ENCODE measurements at regions not wholly inside any gene's neighbourhood (a gene's known extent, or its start where the extent isn't known, plus 50 kb on each side); places are given as distances from the start of the nearest gene placed in this dataset.
A peak's percentile ranks its signal among the peaks of the same experiment; 100 is the strongest.

DNA sequence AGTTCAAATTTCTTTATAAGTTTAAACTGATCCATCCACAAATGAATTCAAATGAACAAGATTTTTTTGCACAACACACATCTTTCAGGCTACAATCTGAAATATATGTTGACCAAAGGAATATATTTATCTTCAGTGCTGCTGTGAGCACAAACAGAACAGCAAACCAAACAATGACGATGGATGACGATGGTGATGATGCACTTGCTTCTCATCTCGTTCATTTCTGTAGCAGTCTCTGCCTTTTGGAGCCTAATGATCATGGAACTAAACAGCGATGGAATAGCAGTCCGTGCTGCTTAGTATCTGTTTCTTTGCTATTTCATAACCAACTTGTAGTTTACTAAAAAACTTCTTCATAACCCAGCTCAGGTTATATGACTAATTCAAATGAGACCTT is 220.7 kb upstream of the BLID start:
- Histone ChIP-seq H3K4me3 (no peak overlapping the region), H3K9me3 (no peaks in the 10 kb centered on the region), H3K4me1 (peaks cover 5% of the 10 kb centered on the region; the same call in 2 of the 3 replicates), H3K27ac (no peak overlapping the region), H3K4me2 (peak overlapping the region; percentile 24; the same call in 1 of the 3 replicates)
- CTCF ChIA-PET, result no interaction called here
- no peak for FAIRE-seq
- POLR2A ChIA-PET, result no interaction called here
- no peak for DNase-seq (ENCODE audit: low read depth in 1 of 2, low spot score in 1 of 2)
- WGBS (ENCODE audit: missing lambda C conversion rate), result 12% methylated on average over 5 of the region's 5 CpGs
- no peak for TF ChIP-seq NR3C1 (IDR thresholded peaks at IDR 0.05)
- ATAC-seq, result no peak

DNA sequence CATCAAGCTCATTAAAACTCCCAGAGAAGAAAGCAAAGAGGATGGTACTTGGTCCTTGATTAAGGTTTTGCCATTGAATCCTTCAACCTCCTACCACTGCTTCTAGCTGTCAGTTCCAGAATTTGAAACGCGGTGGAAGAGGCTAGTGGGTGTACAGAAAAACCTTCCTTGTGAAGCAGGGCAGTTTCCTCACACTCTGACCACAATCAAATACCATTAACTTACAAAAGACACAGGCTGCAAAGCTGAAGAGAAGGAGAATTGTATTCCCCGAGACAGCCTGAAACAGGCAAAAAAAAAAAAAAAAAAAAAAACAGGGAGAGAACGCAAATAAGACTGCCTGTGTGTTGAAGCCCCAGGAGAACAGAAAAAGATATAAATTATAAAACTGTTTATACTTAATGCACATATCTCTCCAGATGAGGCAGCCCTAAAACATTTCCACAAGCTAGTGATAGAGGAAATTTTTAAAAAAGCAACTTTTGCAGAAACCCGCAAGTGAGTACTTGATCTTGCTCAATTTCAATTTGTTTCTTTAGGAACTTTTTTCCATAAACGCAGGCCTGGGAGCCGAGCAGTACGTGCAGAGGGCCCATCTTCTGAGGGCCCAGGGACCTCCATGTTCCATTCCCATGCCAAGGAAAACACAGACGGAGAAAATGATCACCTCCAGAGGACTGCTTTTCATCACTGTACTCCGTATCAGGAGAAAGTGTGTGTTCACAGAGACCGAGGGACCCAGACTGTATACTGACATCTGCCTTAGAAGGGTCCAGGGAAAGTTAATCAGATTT is 218.7 kb upstream of the BLID start:
- H3K27ac ChIP-seq, result no peak overlapping the region
- no peak for FAIRE-seq
- no peak for ATAC-seq
- no peaks in the 10 kb centered on the region for H3K9me3 ChIP-seq
- 63% methylated on average over 11 of the region's 11 CpGs for WGBS (ENCODE audit: missing lambda C conversion rate)
- DNase-seq (ENCODE audit: low read depth in 1 of 2, low spot score in 1 of 2), result no peak
- ChIA-PET POLR2A (no interaction called here), CTCF (no interaction called here)
- H3K4me2 ChIP-seq, result no peak overlapping the region
- no peak for TF ChIP-seq RARB (CRISPR knock-in tag; IDR thresholded peaks at IDR 0.05)
- TF ChIP-seq POLR2A (IDR thresholded peaks at IDR 0.05; ENCODE audit: low read length), result no peak
- no peak for TF ChIP-seq FOSL2 (IDR thresholded peaks at IDR 0.05)
- TF ChIP-seq FOSL2 (CRISPR knock-in tag; IDR thresholded peaks at IDR 0.05), result no peak
- TF ChIP-seq NR3C1 (IDR thresholded peaks at IDR 0.05), result no peak
- TF ChIP-seq HOXB5 (CRISPR knock-in tag; IDR thresholded peaks at IDR 0.05), result no peak
- TF ChIP-seq CBX8 (IDR thresholded peaks at IDR 0.05), result no peak
- TF ChIP-seq ZSCAN20 (CRISPR knock-in tag; IDR thresholded peaks at IDR 0.05), result no peak
- no peak for TF ChIP-seq MYC (IDR thresholded peaks at IDR 0.05; ENCODE audit: borderline replicate concordance, low read length)
- no peak for TF ChIP-seq RAD21 (conservative IDR thresholded peaks at IDR 0.05 in 1 of 2, IDR thresholded peaks at IDR 0.05 in 1 of 2)
- no peak for TF ChIP-seq HOXA7 (CRISPR knock-in tag; IDR thresholded peaks at IDR 0.05)
- no peak overlapping the region for H3K4me3 ChIP-seq
- H3K4me1 ChIP-seq, result peaks cover 4% of the 10 kb centered on the region; the same call in 1 of the 3 replicates

- H3K27ac ChIP-seq, result no peak overlapping the region
- no peaks in the 10 kb centered on the region for H3K9me3 ChIP-seq
- peaks cover 4% of the 10 kb centered on the region; the same call in 1 of the 3 replicates for H3K4me1 ChIP-seq
- CTCF ChIA-PET, result no interaction called here
- no peak for TF ChIP-seq ZFP36 (IDR thresholded peaks at IDR 0.05; ENCODE audit: borderline replicate concordance, partially characterized antibody)
- no peak for TF ChIP-seq RCOR1 (IDR thresholded peaks at IDR 0.05; ENCODE audit: low read depth, low read length)
- 50% methylated on average over 4 of the region's 4 CpGs for WGBS (ENCODE audit: missing lambda C conversion rate)
- no peak for DNase-seq (ENCODE audit: low read depth in 1 of 2, low spot score in 1 of 2)
- H3K4me3 ChIP-seq, result no peak overlapping the region
- FAIRE-seq, result no peak
- POLR2A ChIA-PET, result no interaction called here
- no peak overlapping the region for H3K4me2 ChIP-seq
- no peak for ATAC-seq
Observed at GRCh38 chr11:122333467-122333866, 217.5 kb upstream of the BLID start.

DNA sequence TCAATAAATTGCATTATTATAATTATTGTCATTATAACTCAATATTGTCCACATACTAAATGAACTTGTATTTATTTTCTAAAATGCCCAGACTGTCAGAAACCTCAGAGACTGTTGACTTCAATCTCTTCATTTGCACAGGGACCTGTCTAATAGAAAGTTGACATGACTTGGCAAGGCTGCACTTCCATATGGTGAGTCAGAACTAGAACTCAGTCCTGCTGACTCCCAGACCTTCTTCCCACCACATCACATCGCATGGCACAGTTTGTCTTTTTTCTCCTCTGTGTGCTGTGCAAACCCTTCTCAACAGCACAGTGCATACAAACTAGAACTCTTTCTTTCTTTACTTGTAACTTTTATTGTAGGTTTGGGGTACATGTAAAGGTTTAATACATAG is 215.1 kb upstream of the BLID start:
- ChIA-PET POLR2A (no interaction called here), CTCF (interaction anchor here (1.0 kb wide), 1 partner anchor 175 kb away, joined by 3 read pairs; no protein-coding TSS in a partner anchor)
- DNase-seq (ENCODE audit: low read depth in 1 of 2, low spot score in 1 of 2) (no peak), ATAC-seq (no peak), FAIRE-seq (no peak)
- WGBS (ENCODE audit: missing lambda C conversion rate), result 39% methylated on average over 1 of the region's 1 CpG
- Histone ChIP-seq H3K27ac (no peak overlapping the region), H3K4me2 (no peak overlapping the region), H3K4me3 (no peak overlapping the region), H3K4me1 (no peaks in the 10 kb centered on the region), H3K9me3 (no peaks in the 10 kb centered on the region)
- no peak for TF ChIP-seq CBX8 (IDR thresholded peaks at IDR 0.05)
- TF ChIP-seq JUN (IDR thresholded peaks at IDR 0.05), result no peak
- TF ChIP-seq HOXA7 (CRISPR knock-in tag; IDR thresholded peaks at IDR 0.05), result no peak
- no peak for TF ChIP-seq ZFP36 (IDR thresholded peaks at IDR 0.05; ENCODE audit: borderline replicate concordance, partially characterized antibody)
- no peak for TF ChIP-seq CHD4 (IDR thresholded peaks at IDR 0.05; ENCODE audit: borderline replicate concordance)
- no peak for TF ChIP-seq SMC3 (IDR thresholded peaks at IDR 0.05)
- no peak for TF ChIP-seq BHLHE40 (IDR thresholded peaks at IDR 0.05; ENCODE audit: low read depth, low read length)
- TF ChIP-seq MAZ (IDR thresholded peaks at IDR 0.05; ENCODE audit: borderline replicate concordance, low read depth, low read length), result no peak
- no peak for TF ChIP-seq HDAC2 (IDR thresholded peaks at IDR 0.05)
- TF ChIP-seq CBX2 (IDR thresholded peaks at IDR 0.05; ENCODE audit: borderline replicate concordance, low read depth), result no peak
- no peak for TF ChIP-seq ATOH8 (CRISPR knock-in tag; IDR thresholded peaks at IDR 0.05; ENCODE audit: low read depth)

All from A549 (cell line).